ENCODE measurements at regions not wholly inside any gene's neighbourhood (a gene's known extent, or its start where the extent isn't known, plus 50 kb on each side); places are given as distances from the start of the nearest gene placed in this dataset.
"Not testable (repeated sequence)": the region's sequence is repeated elsewhere in the genome, so short reads cannot be mapped to it uniquely, and the experiment has no call there.

DNA sequence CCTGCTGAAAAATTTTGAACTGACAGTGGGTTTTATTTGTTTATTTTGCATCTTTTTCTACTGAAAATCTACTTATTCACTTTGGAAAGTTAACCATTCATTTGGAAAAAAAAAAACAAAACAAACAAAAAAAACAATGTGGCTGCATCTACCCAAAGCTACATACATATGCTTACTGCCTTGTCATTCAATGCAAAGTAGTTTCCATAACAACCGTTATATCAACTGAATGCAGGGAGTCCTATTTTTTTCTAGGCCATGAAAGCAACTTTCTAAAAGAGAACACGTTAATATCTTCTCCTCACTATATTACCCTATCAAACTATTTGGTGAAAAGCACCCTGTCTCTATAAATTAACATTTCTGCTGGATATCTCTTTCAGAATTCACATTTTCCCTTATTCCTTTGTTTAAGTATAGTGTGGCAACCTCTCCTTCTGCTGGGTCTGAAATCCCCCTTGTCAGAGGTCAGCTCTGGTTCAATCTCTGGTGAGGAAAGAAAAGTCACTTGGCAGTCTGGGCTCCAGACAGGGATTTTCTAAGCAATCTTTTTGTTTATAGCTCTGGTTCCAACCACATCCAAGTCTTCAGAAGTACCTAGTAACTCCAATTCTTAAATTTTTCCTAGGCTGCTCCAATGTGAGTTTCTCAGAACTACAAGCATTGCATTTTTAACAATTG is 528.4 kb upstream of the TOM1L1 start:
- no peak for DNase-seq

DNA sequence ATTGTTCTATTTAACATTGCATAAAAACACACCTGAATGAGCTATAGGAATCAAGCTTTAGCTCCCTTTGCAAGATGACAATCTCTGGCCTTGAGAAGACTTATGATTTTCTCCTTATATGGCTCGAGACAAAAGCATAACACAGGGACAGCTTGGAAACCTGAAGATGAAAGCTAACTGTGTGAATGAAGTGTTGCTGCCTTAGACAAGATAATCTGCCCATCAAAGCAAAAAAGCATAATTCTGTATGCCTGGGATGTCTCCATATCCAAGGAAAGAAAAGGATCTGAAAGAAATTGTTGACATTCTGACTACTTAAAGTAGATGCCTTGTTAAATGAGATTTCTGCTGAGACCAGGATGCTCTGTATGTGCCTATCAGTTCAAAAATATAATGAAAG is 526.7 kb upstream of the TOM1L1 start:
- DNase-seq, result no peak

DNA sequence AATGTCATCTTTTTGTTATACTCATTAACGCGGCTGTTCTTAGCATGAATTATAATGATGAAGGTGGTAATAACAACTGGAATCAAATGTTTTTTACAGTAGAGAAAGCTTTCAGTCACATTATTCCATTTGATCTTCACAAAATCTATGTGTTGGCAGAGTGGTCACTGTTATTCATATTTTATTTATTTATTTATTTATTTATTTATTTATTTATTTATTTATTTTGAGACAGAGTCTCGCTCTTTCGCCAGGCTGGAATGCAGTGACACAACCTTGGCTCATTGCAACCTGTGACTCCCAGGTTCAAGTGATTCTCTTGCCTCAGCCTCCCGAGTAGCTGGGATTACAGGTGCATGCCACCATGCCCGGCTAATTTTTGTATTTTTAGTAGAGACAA is 524.2 kb upstream of the TOM1L1 start:
- not testable (repeated sequence) for DNase-seq

DNA sequence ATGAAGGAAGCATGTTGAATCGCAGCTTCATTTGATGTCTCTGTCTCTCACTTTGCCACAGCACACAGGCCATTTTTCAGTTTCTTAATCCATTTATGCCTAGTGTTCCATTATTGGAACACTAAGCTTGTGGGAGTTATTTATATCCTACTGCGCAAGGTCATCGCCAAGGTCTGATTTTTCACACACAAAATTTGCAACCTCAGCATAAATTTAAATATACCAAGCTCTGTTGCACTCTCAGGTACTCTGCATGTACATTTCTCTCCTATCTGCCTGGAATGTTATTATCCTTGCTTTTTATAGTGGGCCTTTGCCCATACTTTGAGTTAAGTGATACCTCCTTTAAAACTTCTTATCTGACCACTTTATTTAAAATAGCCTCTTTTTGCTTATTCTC is 519.2 kb upstream of the TOM1L1 start:
- DNase-seq, result no peak

DNA sequence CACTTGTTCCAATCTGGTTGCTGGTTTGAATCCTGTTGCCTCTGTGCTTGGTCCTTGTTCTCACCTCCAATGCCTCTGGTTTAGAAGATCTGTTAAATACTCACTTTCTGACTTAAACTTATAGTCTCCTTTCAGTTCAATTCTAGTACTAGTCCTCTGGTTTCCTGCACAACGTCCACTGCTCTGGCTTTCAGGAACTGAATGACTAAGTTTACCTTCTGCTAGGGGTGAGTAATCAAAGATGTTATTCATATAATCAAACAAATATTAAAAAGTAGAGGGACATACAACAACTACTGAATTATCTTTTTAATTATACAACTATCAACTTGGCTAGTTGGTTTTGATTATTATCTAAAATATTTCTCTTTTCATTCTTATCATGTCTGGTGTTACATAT is 496.4 kb upstream of the TOM1L1 start:
- no peak for DNase-seq

GRCh38 chr17:54405826-54406225 is 494.8 kb upstream of the TOM1L1 start:
- DNase-seq, result no peak

DNA sequence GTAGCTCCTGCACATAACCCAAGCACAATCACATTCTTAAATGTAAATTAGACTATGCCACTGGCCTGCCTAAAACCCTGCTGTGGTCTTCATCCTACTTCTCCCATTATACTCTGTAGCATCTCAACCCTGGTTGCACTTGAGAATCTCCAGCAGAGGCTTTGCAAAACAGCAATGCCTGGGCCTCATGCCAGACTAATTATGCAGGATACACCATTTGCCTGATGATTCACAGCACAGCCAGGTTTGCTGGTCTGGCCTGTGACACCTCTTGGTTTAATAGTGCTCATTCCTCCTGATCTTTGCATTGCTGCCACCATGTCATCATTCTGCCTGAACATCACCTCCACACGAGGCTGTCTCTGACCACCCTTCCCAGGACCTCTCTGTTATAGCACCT is 491.9 kb upstream of the TOM1L1 start:
- DNase-seq, result peak; percentile 39

- no peak for DNase-seq
These were observed 482.2 kb upstream of the TOM1L1 start for GRCh38 chr17:54418467-54418866.

- no peak for DNase-seq
These were observed 475.0 kb upstream of the TOM1L1 start for GRCh38 chr17:54425671-54426070.

DNA sequence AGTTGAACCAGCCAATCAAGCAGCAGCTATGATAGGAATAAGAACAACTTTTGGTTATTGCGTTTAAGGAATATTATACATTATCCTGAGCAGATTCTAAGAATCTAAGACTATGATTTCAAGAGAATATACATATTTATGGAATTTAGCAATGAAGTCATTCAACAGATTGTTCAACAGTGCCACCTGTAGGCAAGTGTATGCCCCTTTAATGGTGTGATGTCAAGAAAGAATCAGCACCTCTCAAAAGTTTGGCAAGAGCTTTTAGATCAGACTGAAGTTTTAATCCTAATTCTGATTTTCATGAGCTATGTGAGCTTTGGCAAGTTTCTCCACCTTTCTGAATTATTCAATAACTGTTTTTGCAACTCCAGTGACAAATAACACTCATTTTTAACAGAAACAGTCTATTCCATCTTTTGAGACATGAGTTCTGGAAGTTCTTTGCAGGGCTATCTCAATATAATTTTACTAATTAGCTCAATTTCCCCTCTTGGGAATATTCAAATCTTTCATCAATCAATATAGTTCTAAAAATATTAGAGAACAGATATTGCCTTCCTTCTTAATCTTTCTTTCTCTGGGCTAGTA is 474.3 kb upstream of the TOM1L1 start:
- peak; percentile 6 for DNase-seq

GRCh38 chr17:54435966-54436365 is 464.7 kb upstream of the TOM1L1 start:
- no peak for DNase-seq

DNA sequence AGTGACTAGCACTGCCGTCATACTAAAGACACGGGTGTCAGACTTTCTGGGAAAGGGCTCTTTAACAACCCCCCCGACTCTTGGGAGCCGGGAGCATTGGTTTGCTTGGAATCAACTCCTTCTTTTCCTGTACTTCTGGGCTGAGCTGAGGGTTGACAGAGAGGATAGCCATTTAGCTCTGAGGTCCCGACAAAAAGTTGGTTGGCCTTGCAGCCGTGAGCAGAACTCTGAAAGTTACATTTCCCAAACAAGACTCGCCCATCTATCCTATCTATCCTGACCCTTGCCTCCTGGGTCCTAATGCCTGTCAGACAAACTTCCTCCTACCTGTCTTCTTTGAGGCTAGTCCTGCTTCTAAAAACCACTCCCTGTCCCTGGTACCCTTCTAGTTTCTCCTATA is 460.8 kb upstream of the TOM1L1 start:
- DNase-seq, result no peak

DNA sequence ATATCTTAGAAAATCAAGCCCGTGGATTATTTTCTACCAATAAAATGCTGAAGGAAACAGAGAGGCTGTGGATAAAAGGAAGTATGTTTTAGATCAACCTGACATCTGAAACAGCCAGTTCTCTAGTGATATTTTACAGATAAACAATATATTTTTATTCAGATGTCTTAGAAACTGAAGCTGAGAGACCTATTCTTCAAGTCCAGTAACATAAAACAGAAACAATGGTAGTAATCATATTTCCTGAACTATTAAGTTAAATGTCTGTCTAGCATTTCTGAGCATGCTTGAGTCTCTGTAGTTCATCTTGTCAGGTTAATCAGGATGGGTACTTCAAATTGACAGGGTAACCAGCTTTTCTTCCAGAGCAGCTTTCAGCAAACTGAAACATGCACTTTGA is 449.6 kb upstream of the TOM1L1 start:
- no peak for DNase-seq

GRCh38 chr17:54452666-54453348 is 447.8 kb upstream of the TOM1L1 start:
- no peak for DNase-seq

DNA sequence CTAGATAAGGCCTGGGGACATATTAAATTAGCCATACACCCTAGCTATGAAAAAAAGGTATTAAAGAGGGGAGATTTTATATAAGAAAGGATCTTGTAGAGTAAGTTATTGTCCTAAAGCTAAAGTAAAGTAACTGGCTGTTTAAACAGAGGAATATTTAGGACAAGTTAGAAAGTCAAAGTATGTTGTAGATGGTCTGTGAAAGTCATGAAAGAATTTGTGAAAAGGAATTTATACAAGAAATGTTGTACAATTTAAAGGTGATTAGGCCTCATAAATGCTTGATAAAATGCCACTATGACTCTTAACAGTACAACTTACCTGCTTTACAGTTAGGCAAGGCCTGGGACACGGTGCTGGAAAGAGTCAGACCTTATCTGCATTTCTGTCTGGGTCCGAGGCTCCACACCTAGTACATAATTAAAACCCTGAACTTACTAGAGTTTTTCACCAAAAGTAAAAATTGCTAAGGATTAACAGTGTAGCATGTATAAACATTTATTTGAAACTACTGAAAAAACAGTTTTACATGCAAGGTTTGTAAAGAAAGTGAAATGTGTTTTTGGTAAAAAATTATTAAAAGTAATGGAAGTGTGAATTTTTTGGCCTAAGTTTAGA is 445.3 kb upstream of the TOM1L1 start:
- no peak for DNase-seq

GRCh38 chr17:54465443-54465842 is 435.2 kb upstream of the TOM1L1 start:
- not testable (repeated sequence) for DNase-seq

GRCh38 chr17:54466875-54467274 is 433.8 kb upstream of the TOM1L1 start:
- no peak for DNase-seq

DNA sequence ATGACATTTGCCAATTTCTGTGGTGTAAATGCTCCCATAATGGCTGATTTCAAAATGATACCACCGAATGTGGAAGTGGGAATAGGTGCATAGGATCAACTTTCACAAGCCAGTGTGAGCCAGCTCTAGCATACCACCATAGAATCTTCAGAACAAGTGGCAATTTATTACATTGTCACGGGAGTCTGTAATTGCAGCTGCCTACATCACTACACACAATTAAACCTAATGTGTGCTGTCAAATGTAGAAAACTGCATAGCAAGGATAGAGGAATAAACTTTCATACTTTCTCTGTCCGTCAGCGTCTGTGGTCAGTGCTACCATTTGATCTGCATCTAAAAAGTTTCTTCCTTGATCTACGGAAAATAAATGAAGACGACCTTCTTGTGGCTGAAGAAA is 417.8 kb upstream of the TOM1L1 start:
- no peak for DNase-seq

GRCh38 chr17:54493691-54494090 is 407.0 kb upstream of the TOM1L1 start:
- no peak for DNase-seq

- no peak for DNase-seq
These were observed 405.6 kb upstream of the TOM1L1 start for GRCh38 chr17:54494721-54495715.

GRCh38 chr17:54505404-54505803 is 395.2 kb upstream of the TOM1L1 start:
- no peak for DNase-seq

GRCh38 chr17:54518706-54519105 is 381.9 kb upstream of the TOM1L1 start:
- no peak for DNase-seq

DNA sequence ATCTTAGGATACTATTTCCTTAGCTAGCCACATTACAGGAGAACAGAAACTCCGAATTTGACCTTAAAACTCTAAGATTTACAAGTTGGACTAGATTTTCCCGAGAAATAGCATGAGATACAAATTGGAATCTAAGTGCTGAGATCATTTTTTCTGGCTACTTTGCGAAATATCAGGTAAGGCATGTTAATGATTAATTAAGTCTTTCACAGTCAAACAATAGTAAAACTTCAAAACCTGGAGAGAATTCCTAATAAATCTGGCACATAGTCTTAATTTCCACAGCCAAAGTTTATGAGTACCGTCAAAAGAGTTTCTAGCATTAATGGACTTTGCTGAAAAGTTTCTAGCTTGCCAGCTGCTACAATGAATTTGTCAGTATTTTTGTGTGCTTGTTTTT is 379.5 kb upstream of the TOM1L1 start:
- DNase-seq, result no peak
